Activated T-cell treated with anti-CD3 and anti-CD28 coated beads, Interleukin-2, amount 50 U/mL, for 1 hour (primary cell): ENCODE measurements at regions not wholly inside any gene's neighbourhood (a gene's known extent, or its start where the extent isn't known, plus 50 kb on each side); places are given as distances from the start of the nearest gene placed in this dataset.
A peak's percentile ranks its signal among the peaks of the same experiment; 100 is the strongest.

Experiments used
- DNase-seq: peaks from one replicate; pipeline ENCODE4 v3.0.0-alpha.2; 2020

DNA sequence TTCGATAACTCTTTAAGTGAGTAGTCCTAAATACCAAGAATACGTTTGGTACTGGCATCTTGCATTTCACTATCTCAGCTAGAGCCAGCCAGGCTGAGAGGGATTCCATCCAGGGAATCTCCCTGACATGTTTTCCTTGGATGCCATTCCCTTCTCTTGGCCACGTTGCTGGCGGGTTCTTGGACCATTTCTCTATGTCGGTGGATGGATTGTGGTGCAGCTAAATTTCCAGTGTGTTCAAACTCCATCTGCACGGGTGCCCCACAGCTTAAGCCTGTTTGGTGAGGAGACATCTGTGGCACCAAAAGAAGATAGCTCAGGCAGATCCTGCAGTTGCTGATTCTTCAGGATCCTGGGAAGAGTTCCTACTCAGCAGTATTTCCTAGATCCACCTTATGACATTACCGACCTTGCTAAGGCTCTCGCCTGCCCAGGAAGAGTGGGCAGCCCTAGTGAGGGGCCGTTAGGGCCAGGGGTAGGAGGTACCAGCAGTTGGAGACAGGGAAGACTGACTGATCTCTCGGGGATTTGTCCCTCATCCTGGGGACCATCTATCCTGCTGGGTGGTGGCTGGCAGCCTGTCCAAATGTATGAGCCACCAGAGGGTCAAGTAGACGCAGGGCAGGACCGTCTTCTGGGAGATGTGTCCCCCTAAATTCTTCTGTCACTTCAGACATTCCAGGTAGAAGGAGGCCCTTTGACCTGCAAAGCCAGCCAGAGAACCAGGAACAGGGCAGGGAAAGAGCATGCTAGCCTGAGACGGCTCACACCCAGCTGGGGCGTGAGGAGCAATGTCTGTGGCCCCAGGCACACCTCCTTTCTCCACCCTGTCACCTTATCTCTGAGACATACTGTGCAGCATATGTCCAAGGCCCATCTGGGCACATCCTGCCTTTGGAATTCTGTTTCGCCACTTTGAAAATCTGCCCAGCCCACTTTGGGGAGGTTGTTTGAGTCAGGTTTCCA, 72.6 kb upstream of the CAPRIN2 start:
- DNase-seq, result no peak

DNA sequence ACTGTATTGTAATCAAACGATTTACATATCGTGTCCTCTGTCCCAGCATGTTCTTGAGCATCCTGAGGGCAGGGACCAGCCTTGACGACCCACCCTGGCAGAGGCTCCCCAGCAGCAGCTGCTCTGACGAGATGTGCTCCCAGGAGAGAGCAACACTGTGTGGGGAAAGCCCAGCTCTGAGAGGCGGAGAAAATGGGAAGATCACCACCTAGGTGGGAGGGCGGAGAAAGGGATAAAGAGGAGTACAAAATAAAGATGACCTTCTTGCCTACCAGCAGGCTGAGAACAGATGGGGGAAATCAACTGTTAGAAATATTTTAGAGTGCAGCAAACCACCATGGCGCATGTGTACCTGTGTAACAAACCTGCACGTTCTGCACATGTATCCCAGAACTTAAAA, 71.5 kb upstream of the CAPRIN2 start:
- no peak for DNase-seq

DNA sequence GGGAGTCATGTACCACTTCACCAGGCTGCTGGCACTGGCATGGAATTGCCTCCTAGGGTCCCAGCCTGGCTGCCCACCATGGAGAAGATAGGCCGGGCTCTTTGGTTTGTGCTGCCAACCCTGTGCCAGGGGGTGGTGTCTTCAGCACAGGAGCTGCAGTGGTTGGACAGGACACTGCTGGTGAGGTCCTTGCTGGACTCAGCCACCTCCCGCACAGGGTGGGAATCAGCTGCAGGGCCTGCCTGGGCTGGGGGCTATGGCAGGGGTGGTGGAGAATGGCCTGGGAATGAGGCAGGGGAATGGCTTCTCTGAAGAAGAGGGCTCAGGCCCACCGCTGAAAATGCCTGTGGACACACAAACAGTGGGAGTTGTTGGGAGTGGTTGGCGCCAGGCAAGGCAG, 70.6 kb upstream of the CAPRIN2 start:
- no peak for DNase-seq

DNA sequence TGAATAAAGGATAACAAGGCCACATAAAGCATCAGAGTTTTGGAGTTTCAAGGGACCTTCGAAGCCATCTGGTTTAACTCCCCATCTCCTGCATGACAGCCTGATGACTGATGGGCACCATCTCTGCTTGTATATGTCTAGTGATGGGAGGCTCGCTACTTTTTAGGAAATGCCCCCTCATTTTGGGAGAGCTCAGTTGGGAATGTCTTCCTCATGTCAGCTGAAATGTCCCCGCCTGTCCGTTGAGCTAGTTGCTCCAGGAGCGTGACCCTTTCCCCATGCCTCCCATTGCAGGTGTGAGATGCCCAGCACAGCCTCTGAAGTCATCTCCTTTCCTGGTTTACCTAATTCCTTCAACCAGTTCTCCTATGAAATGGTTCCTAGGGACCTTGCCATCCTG, 69.6 kb upstream of the CAPRIN2 start:
- no peak for DNase-seq

DNA sequence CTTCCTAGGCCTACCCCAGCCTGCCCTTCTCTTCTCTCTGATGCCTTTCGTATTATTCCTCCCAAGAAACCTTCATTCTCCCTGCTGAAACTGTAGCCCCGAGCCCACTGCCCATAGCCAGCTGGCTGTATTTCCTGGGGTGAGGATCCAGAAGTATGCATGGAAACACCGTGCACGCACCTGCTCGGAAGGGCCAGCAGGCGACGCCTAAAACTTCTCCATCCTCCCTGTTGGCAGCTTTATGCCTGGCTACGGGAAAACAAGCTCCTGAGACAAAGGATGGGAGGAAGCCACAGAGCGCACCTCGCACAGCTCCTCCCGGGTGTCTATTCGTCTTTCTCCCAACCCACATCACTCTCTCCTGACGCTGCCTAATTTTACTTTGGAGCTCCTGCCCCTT, 69.0 kb upstream of the CAPRIN2 start:
- DNase-seq, result no peak

DNA sequence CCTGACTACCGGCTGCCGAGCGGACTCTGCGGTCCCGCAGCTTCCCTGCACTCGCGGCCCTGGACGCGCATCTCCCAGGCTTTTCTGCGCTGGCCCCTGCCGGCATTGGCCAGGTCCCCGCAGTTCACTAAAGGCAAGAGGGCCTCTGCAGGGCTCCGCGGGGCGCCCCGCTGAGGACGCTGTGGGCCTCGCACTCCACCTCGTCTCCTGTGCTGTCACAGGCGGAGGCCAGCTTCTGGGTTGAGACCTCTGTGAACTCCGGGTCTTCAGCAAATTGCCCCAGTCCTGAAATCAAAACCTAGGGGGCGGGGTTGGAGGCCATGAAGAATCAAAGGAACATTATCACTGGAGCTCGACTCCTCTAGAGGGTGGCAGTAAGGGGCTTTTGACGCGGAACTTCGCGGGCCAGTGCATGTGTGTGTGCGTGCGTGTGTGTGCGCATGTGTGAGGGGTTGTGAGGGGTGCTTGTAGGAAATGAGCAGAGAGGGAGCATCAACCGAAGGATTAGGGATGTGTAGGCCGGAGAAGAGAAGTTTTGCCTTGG, 68.5 kb upstream of the CAPRIN2 start:
- peak; percentile 56 for DNase-seq

DNA sequence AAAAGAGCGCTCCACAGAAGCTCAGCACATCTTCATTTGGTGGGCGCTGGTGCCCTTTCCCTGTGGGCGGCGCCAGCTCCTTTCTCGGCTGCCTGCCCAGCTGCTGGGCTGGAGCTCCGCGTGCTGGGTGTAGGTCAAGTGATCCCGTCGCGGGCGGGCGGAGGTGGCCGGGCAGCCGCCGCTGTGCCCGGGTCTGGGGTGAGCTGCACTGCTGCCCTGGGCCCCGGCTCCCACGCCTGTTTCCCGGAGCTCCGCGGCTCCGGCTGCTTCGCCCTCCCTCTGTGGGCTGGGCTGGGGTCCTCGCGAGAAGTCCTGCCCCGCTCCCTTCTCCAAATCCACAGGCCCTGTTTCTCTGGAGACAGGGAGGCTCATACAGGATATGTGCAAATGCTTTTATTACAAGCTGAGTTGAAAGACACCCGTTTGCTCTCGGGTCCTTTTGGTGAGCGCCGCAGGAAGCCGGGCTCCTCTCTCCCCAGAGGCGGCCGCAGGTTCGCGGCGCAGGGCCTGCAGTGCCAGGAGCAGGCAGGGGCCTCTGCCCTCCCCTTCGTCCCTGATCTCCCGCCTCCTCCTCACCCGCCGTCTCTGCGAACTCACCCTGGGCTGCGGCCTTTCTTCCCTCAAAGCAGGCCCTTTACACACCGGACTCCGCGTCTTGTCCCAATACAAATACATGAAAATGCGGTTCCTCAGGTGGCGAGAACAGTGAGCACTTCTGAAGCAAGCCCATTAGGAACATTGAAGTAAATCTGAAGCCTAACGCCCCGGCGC, 67.8 kb upstream of the CAPRIN2 start:
- peak; percentile 43 for DNase-seq

DNA sequence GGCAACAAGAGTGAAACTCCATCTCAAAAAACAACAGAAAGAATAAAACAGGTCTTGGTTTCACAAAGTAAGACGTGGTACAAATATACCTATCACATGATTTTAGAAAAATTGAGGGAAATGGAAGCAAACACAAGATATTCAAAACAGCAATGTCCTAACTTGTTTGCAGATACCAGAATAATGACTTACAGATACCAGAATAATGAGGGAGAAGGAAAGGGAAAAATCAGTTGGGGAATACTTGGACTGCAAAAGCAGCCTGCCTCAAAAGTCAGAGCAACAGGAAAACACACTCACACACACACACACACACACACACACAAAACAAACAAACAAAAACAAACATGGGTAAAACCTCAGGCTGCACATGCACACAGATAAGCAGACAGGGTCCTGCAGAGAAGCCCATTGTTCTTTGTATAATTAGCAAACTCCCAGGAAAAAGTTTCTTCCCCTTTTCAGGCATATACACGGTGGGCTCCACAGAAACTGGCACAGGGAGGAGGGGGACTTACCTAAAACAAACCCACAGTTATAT, 65.7 kb upstream of the CAPRIN2 start:
- DNase-seq, result no peak

DNA sequence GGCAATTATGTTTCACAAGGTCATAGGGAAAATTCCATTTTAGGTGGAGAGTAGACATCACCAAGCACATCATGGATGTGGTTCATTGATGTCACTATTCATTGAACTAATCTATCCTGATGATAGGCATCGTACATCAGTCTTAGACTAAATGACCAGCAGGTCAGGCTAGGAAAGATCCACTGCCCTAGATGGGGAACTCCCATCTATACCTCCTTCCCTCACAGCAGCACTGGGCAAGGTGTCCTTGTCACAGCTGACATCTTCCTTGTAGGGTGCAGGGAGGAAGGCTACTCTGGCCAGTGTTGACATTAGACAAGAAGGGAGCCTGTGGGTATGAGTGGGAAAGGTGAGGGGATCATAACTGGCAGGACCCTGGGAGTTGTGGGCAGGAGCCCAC, 63.8 kb upstream of the CAPRIN2 start:
- DNase-seq, result no peak

DNA sequence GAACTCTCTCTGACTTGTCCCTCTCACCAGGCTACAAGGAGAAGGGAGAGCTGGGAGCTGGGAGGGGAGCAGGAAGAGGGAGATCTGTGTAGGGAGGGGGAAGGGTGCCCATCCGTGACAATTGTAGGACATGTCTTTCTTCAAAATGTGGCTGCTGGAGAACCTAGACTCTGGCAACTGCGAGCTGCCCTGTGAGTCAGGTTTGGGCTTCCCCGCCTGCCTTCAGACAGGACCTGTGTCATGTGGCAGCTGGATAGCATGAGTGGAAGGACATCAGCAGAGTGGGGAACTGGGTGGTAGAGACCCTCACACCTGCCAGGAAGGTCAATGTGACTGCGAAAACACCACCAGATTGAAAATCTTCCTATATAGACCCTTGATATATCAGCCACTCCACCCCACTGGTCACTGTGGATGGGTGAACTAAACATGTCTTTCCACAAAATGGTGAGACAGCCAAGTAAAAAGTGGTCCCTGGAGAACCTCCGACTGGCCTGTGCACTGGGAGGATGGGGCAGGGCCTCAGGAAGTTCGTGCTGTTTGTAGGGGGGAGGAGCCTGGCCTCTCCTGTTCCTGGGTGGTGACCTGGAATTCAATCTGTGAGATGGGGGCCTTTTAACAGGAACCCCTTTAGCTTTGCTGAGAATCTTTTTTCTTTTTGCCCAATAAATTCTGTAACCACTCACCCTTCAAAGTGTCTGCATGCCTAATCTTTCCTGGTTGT, 62.2 kb upstream of the CAPRIN2 start:
- DNase-seq, result no peak

DNA sequence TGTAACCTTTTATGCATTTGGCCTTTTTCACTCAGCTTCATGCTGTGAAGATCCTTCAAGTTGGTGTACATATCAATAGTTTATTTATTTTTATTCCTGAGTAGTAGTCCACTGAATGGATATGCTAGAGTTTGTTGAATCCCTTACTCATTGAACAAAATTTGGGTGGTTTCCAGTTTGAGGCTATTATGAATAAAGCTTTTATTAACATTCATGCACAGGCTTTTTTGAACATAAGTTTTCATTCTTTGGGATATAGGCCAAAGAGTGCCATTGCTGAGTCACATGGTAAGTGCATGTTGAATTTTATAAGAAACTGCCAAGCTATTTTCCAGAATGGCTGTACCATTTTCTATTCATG, 59.5 kb upstream of the CAPRIN2 start:
- no peak for DNase-seq

DNA sequence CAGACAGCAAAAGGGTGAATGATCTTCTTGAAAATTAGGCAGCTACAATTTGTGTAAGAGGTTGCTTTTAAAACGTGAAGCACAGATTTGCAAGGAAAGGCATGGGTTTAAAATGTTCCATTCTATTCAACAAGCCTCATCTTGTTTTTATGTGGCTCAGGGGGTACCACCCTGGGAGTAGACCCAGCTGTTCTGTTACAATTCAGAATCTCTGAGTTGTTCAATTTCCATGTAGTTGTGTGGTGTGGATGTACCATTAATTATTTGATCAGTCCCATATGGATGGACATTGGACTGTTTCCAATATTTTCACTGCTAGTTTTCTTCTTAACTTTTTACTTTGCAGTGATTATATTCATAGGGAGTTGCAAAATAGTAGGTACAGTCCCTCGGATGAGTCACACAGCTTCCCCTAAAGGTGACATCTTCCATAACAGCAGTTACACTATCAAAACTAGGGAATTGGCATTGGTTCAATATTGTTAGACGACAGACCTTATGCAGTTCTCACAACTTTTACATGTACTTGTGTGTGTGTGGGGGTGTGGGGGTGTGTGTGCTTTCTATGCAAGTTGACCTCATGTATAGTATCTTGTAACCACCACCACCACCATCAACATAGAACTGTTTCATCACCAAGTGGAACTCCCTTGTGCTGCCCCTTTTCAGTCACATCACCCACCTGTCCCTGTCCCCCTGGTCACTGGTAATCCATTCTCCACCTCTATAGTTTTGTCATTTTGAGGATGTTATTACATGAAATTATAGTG, 59.0 kb upstream of the CAPRIN2 start:
- no peak for DNase-seq

DNA sequence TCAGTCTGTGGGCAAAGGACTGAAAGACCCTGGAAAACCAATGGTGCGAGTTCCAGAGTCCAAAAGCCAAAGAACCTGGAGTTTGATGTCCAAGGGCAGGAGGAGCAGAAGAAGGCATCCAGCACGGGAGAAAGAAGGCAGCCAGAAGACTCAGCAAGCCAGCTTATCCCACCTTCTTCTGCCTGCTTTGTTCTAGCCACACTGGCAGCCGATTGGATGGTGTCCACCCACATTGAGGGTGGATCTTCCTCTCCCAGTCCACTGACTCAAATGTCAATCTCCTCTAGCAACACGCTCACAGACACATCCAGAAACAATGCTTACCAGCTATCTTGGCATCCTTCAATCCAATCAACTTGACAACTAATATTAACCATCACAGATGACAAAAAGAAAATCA, 57.2 kb upstream of the CAPRIN2 start:
- DNase-seq, result no peak

DNA sequence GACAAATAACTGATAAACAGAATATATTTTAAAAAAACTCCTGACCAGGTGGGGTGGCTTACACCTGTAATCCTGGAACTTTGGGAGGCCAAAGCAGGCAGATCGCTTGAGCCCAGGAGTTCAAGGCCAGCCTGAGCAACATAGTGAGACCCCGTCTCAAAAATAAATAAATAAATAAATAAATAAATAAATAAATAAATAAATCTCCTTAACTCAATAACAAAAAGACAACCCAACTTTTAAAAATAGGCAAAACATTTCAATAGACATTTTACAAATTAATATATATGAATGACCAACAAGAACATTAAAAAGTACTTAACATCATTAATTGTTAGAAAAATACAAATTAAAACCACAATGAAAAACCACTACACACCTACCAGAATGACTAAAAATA, 56.2 kb upstream of the CAPRIN2 start:
- DNase-seq, result no peak

DNA sequence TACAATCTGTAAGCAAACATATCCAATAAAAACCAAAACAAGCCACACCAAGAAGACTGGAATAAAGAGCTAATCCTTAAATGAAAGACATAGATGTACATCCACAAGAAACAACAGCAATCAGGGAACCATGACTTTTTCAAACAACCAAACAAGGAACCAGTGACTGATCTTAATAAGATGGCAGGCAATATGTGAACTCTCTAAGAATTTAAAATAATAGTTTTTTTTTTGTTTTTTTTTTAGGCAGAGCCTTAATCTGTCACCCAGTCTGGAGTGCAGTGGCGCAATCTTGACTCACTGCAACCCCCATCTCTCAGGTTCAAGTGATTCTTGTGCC, 52.9 kb upstream of the CAPRIN2 start:
- DNase-seq, result no peak

DNA sequence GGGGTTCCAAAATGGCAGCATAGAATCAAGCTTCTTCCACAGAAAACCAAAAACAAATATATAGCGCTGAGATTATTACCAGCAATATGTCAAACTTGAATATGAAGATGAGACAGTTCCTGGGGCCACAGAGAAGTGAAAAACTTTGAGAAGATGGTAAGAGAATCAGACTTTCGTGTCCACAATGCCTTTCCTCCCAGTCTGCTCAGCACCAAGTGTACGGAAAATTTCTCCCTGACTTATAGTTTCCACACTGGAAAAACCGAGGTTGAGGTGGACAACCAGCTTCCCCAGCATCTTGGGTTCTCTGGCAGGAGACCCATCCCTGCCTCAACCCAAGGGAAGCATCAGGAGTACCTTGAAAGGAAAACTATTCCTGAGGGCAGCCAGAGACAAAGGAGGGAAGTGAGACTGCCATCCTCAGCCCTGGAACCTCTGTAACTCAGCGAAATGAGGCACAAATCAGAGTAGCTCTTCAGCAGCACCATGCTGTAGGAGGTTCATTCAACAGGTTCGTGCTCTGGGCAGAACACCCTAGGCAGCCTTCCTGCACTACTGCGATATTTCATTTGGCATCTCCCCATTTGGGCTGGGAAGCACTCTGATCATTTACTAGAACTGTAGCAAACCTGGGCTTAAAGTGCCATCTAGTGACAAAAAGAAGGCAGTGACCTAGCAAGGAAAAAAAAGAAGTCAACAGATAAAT, 52.4 kb upstream of the CAPRIN2 start:
- peak; percentile 22 for DNase-seq

DNA sequence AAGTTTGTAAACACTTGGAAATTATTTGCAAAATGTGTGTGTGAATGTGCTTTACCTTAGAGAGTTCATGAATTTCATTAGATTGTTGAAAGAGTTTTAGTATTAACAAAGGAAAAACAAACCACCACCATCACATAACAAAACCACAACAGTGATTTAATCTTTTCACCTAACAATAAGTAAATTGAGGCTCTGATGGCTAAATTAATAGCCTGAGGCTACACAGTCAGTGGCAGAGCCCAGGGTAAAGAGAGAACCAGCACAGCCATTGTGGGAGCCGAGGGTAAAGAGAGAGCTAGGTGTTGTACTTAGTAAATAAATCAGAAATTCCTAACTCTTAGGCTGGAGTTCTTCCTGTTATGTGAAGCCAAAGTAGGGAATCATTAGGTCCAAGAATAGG, 51.2 kb upstream of the CAPRIN2 start:
- DNase-seq, result no peak
